ENCODE measurements at regions not wholly inside any gene's neighbourhood (a gene's known extent, or its start where the extent isn't known, plus 50 kb on each side); places are given as distances from the start of the nearest gene placed in this dataset.

DNA sequence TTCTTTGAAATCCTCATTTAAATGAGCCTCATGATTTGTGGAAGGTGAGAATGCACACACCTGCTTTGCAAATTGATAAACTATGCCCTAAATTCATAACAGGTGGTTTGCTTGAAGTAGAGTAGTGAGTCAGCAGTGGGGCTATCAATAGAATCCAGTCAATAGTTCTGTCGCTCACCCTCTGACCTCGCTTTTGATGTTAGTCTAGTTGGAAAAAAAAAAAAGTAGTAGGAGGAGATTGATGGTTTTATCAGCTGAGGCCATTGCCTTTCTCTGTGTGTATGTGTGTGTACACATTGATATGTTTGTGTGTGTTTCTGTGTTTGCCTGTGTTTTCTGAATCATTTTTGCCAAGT is 267.3 kb downstream of the SNAPC1 start:
- intact Hi-C loops (cut with DNase I; ENCODE audit: low total_unique reads), result no loop called here
- H3K9me3 ChIP-seq, result no peaks in the 10 kb centered on the region
- TF ChIP-seq POLR2A (IDR thresholded peaks at IDR 0.05), result no peak
- TF ChIP-seq, protein P1, sequence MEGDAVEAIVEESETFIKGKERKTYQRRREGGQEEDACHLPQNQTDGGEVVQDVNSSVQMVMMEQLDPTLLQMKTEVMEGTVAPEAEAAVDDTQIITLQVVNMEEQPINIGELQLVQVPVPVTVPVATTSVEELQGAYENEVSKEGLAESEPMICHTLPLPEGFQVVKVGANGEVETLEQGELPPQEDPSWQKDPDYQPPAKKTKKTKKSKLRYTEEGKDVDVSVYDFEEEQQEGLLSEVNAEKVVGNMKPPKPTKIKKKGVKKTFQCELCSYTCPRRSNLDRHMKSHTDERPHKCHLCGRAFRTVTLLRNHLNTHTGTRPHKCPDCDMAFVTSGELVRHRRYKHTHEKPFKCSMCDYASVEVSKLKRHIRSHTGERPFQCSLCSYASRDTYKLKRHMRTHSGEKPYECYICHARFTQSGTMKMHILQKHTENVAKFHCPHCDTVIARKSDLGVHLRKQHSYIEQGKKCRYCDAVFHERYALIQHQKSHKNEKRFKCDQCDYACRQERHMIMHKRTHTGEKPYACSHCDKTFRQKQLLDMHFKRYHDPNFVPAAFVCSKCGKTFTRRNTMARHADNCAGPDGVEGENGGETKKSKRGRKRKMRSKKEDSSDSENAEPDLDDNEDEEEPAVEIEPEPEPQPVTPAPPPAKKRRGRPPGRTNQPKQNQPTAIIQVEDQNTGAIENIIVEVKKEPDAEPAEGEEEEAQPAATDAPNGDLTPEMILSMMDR (IDR thresholded peaks at IDR 0.05), result no peak
- no peak overlapping the region for H3K4me3 ChIP-seq
- H3K27ac ChIP-seq, result no peak overlapping the region
- DNase-seq, result no peak
- 73 to 81% methylated on average over 2 of the region's 2 CpGs for WGBS, 2 donors
- H3K36me3 ChIP-seq (ENCODE audit: low read depth, missing control alignments), result no peaks in the 10 kb centered on the region
- no peaks in the 10 kb centered on the region for H3K27me3 ChIP-seq
- no peaks in the 10 kb centered on the region for H3K4me1 ChIP-seq

DNA sequence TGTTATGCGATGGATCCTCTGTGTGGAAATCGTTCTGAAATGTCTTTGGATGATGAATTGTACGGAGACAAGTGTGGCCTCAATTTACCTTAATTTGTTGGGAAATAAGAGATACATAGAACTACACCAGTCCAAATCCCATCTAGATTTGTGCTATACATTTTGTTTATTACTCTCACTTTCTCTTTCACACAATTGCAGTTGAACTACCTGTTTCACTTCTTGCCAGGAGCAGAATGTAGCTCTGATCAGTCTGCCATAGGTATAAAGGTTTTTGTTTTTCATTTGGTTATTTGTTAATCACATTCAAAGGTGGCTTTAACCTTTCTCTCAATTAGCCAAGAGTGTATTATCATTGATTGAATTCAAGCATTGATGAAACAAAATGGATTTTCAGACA is 268.2 kb downstream of the SNAPC1 start:
- intact Hi-C loops (cut with DNase I; ENCODE audit: low total_unique reads), result no loop called here
- no peak for DNase-seq
- no peak overlapping the region for H3K4me3 ChIP-seq

DNA sequence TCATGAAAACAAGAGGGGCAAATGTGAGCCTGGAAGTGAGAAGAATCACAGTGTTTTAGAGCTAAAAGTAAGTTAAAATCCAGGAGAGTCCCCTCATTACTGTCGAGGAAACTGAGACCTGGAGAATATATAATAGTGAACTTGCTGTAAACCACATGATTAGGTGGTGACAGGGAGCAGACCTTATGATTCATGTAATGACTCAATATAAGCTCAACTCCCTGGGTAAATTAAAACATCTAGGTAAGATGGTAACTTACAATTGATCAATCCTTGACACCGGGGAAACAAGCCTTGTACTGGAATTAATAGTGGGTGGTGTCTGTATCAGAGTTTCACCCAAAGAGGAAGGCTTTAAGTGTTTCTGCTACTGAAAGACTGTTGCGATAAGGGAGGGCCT is 269.3 kb downstream of the SNAPC1 start:
- intact Hi-C loops (cut with DNase I; ENCODE audit: low total_unique reads), result no loop called here
- H3K9me3 ChIP-seq, result no peaks in the 10 kb centered on the region
- no peaks in the 10 kb centered on the region for H3K36me3 ChIP-seq (ENCODE audit: low read depth, missing control alignments)
- no peak for TF ChIP-seq POLR2A (IDR thresholded peaks at IDR 0.05)
- TF ChIP-seq, protein P1 (IDR thresholded peaks at IDR 0.05), result no peak
- WGBS, 2 donors, result 86 to 87% methylated on average over 3 of the region's 3 CpGs
- H3K27me3 ChIP-seq, result no peaks in the 10 kb centered on the region
- no peak overlapping the region for H3K4me3 ChIP-seq
- DNase-seq, result no peak
- no peaks in the 10 kb centered on the region for H3K4me1 ChIP-seq
- no peak overlapping the region for H3K27ac ChIP-seq

More for the DNA sequence above, 268.2 kb downstream of the SNAPC1 start:
- Histone ChIP-seq H3K27me3 (no peaks in the 10 kb centered on the region), H3K36me3 (ENCODE audit: low read depth, missing control alignments) (no peaks in the 10 kb centered on the region), H3K27ac (no peak overlapping the region), H3K4me1 (no peaks in the 10 kb centered on the region), H3K9me3 (no peaks in the 10 kb centered on the region)
- WGBS, 2 donors, result 92% methylated on average over 3 of the region's 3 CpGs
- TF ChIP-seq, protein P1 (IDR thresholded peaks at IDR 0.05), result no peak
- TF ChIP-seq POLR2A (IDR thresholded peaks at IDR 0.05), result no peak

DNA sequence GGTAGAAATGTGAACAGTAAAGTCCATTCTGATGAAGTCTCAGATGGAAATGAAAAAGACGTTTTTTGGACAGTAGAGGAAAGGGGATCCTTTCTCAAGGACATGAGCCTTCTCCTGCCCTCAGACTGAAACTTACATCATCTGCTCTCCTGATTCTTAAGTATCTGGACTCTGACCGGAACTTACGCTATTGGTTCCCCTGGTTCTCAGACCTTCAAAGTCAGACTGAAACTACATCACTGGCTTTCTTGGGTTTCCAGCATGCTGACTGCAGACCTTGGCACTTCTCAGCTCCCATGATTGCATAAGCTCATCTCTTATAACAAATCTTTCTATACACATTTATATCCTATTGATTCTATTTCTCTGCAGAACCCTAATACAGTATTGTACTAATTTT is 291.0 kb downstream of the SNAPC1 start:
- Histone ChIP-seq H3K36me3 (ENCODE audit: low read depth, missing control alignments) (no peaks in the 10 kb centered on the region), H3K4me3 (no peak overlapping the region), H3K27ac (no peak overlapping the region), H3K4me1 (no peaks in the 10 kb centered on the region), H3K9me3 (no peaks in the 10 kb centered on the region), H3K27me3 (no peaks in the 10 kb centered on the region)
- intact Hi-C loops (cut with DNase I; ENCODE audit: low total_unique reads), result no loop called here
- TF ChIP-seq, protein P1 (IDR thresholded peaks at IDR 0.05), result no peak
- no peak for DNase-seq
- WGBS, 2 donors, result 79 to 85% methylated on average over 3 of the region's 3 CpGs

DNA sequence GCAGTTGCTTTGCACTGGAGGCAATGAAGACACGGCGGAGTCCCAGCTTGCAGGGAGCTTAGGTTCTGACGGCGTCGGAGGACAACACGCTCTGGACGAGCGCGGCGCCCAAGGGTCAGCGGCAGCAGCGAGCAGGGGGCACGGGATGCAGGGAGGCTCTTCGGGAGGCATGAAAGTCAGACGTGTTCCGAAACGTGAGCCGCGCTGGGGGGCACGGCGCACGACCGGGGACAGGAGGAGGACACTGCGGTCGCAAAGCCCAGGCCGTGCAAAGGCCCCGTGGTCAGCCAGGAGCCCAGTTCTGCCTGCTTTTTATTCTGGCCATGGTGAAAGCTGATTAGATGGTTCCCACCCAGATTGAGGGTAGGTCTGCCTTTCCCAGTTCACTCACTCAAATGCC is 294.6 kb downstream of the SNAPC1 start:
- DNase-seq, result no peak
- Histone ChIP-seq H3K4me3 (no peak overlapping the region), H3K27ac (no peak overlapping the region), H3K4me1 (no peaks in the 10 kb centered on the region), H3K27me3 (no peaks in the 10 kb centered on the region), H3K9me3 (no peaks in the 10 kb centered on the region), H3K36me3 (ENCODE audit: low read depth, missing control alignments) (no peaks in the 10 kb centered on the region)
- intact Hi-C loops (cut with DNase I; ENCODE audit: low total_unique reads), result no loop called here
- TF ChIP-seq, protein P1 (IDR thresholded peaks at IDR 0.05), result no peak
- TF ChIP-seq POLR2A (IDR thresholded peaks at IDR 0.05), result no peak
- 66 to 85% methylated on average over 23 to 27 of the region's 27 CpGs for WGBS, 2 donors

All from testis (tissue), 2 donors.